ENCODE measurements at regions not wholly inside any gene's neighbourhood (a gene's known extent, or its start where the extent isn't known, plus 50 kb on each side); places are given as distances from the start of the nearest gene placed in this dataset.

DNA sequence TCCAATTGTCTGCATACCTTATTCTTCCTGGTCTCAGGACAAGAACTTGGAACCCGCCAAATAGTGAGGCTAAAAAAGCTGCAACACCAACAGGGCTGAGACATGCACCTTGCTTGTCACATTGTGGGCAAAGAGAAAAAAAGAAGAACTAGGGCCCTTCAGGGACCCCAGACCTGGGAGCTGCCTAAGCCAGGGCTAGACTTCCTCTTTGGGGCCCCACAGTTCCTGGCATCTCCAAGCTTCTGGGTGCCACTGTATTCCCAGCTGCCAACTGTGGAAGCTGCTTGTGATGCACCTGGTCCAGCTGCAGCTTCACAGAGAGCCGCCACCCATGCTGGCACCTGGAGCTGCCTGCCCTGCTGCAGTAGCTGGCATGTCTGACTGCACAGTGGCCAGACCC is 370.6 kb downstream of the CD83 start:
- no peak for TF ChIP-seq CTCF (IDR thresholded peaks at IDR 0.05; ENCODE audit: poor library complexity)
- TF ChIP-seq EZH2 (IDR thresholded peaks at IDR 0.05; ENCODE audit: borderline replicate concordance), result no peak
- no peak for TF ChIP-seq EZH2phosphoT487 (IDR thresholded peaks at IDR 0.05; ENCODE audit: low read depth, severe bottlenecking, unreplicated experiment)
